ENCODE measurements at regions not wholly inside any gene's neighbourhood (a gene's known extent, or its start where the extent isn't known, plus 50 kb on each side); places are given as distances from the start of the nearest gene placed in this dataset.

DNA sequence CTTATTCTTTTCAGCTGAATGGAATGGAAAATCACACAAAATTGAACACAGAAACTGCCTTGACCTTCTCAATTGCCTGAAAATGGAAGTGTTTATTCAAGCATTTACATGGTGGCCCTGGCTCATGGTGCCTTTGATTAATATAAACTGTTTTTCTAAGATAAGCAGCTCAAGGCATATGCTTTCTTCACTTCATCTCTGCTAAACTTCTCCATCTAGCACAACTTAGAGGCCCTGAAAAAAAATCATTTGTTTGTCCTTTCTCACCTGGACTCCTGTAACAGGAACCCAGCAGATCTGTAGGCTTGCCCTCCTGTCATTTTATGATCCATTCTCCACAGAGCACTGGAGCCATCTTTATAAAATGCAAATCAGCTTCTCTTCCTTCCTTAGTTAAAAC is 117.5 kb upstream of the KRR1 start:
- TF ChIP-seq, protein P1, sequence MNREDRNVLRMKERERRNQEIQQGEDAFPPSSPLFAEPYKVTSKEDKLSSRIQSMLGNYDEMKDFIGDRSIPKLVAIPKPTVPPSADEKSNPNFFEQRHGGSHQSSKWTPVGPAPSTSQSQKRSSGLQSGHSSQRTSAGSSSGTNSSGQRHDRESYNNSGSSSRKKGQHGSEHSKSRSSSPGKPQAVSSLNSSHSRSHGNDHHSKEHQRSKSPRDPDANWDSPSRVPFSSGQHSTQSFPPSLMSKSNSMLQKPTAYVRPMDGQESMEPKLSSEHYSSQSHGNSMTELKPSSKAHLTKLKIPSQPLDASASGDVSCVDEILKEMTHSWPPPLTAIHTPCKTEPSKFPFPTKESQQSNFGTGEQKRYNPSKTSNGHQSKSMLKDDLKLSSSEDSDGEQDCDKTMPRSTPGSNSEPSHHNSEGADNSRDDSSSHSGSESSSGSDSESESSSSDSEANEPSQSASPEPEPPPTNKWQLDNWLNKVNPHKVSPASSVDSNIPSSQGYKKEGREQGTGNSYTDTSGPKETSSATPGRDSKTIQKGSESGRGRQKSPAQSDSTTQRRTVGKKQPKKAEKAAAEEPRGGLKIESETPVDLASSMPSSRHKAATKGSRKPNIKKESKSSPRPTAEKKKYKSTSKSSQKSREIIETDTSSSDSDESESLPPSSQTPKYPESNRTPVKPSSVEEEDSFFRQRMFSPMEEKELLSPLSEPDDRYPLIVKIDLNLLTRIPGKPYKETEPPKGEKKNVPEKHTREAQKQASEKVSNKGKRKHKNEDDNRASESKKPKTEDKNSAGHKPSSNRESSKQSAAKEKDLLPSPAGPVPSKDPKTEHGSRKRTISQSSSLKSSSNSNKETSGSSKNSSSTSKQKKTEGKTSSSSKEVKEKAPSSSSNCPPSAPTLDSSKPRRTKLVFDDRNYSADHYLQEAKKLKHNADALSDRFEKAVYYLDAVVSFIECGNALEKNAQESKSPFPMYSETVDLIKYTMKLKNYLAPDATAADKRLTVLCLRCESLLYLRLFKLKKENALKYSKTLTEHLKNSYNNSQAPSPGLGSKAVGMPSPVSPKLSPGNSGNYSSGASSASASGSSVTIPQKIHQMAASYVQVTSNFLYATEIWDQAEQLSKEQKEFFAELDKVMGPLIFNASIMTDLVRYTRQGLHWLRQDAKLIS (CRISPR knock-in tag; IDR thresholded peaks at IDR 0.05; ENCODE audit: borderline replicate concordance), result no peak
- TF ChIP-seq TCF7 (CRISPR knock-in tag; IDR thresholded peaks at IDR 0.05; ENCODE audit: low read depth) (no peak), IRF2 (CRISPR knock-in tag; IDR thresholded peaks at IDR 0.05; ENCODE audit: borderline replicate concordance, low read depth) (no peak), MXD4 (CRISPR knock-in tag; IDR thresholded peaks at IDR 0.05; ENCODE audit: borderline replicate concordance) (no peak), ZNF423 (CRISPR knock-in tag; IDR thresholded peaks at IDR 0.05) (no peak), NFATC4 (CRISPR knock-in tag; IDR thresholded peaks at IDR 0.05) (no peak), TEAD4 (CRISPR knock-in tag; IDR thresholded peaks at IDR 0.05) (no peak), NR2C2 (CRISPR knock-in tag; IDR thresholded peaks at IDR 0.05) (no peak), ATF1 (CRISPR knock-in tag; IDR thresholded peaks at IDR 0.05) (no peak), NR3C1 (CRISPR knock-in tag; conservative IDR thresholded peaks at IDR 0.05; ENCODE audit: low read depth) (no peak), PRRX2 (CRISPR knock-in tag; IDR thresholded peaks at IDR 0.05) (no peak), NR1H2 (CRISPR knock-in tag; IDR thresholded peaks at IDR 0.05) (no peak), HMGA2 (CRISPR knock-in tag; IDR thresholded peaks at IDR 0.05) (no peak), ZNF219 (CRISPR knock-in tag; IDR thresholded peaks at IDR 0.05; ENCODE audit: borderline replicate concordance) (no peak), ZNF263 (CRISPR knock-in tag; IDR thresholded peaks at IDR 0.05; ENCODE audit: low read depth) (no peak), GABPB1 (CRISPR knock-in tag; IDR thresholded peaks at IDR 0.05) (no peak)
- TF ChIP-seq, protein P2, sequence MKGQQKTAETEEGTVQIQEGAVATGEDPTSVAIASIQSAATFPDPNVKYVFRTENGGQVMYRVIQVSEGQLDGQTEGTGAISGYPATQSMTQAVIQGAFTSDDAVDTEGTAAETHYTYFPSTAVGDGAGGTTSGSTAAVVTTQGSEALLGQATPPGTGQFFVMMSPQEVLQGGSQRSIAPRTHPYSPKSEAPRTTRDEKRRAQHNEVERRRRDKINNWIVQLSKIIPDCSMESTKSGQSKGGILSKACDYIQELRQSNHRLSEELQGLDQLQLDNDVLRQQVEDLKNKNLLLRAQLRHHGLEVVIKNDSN (CRISPR knock-in tag; IDR thresholded peaks at IDR 0.05), result no peak
- TF ChIP-seq, protein P3, sequence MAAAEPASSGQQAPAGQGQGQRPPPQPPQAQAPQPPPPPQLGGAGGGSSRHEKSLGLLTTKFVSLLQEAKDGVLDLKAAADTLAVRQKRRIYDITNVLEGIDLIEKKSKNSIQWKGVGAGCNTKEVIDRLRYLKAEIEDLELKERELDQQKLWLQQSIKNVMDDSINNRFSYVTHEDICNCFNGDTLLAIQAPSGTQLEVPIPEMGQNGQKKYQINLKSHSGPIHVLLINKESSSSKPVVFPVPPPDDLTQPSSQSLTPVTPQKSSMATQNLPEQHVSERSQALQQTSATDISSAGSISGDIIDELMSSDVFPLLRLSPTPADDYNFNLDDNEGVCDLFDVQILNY (CRISPR knock-in tag; IDR thresholded peaks at IDR 0.05), result no peak
- POLR2A ChIA-PET, result no interaction called here
- peaks cover 36% of the 10 kb centered on the region for H3K4me1 Mint-ChIP-seq
- no peak overlapping the region for H3K27ac Mint-ChIP-seq
- peaks cover 12% of the 10 kb centered on the region for H3K9me3 Mint-ChIP-seq
- CTCF ChIA-PET, result interaction anchor here (0.6 kb wide), 1 partner anchor 174 kb away, joined by 3 read pairs; no protein-coding TSS in a partner anchor
- H3K4me3 Mint-ChIP-seq, result no peak overlapping the region
- no peaks in the 10 kb centered on the region for H3K27me3 Mint-ChIP-seq (ENCODE audit: low read depth)
- no peak for ATAC-seq
- DNase-seq (ENCODE audit: low spot score), result no peak
- H3K36me3 Mint-ChIP-seq, result peaks cover 8% of the 10 kb centered on the region

DNA sequence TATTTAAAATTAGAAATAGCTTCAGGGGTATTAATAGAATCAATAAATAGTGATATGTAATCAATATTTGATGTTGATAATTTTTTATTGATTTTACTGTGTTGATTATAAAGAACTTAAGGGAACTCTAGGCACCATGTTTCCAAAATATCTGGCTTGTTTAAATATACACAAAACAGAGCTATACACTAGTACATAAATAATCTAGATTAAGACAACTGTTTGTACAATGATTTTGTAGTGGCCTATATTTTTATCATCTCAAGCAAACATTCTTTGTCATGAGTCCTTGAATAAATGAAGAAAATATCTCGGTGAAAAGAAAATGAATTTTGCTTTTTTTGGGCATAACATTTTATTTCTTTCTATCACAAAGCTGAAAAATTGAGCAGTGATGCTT is 117.1 kb upstream of the KRR1 start:
- Mint-ChIP-seq H3K9me3 (peaks cover 12% of the 10 kb centered on the region), H3K27me3 (ENCODE audit: low read depth) (no peaks in the 10 kb centered on the region), H3K36me3 (peaks cover 8% of the 10 kb centered on the region), H3K27ac (no peak overlapping the region), H3K4me3 (no peak overlapping the region), H3K4me1 (peaks cover 36% of the 10 kb centered on the region)
- ATAC-seq (no peak), DNase-seq (ENCODE audit: low spot score) (no peak)
- POLR2A ChIA-PET, result no interaction called here
- CTCF ChIA-PET, result interaction anchor here (0.6 kb wide), 1 partner anchor 174 kb away, joined by 3 read pairs; no protein-coding TSS in a partner anchor
- TF ChIP-seq TP53 (CRISPR knock-in tag; IDR thresholded peaks at IDR 0.05), result no peak
- TF ChIP-seq, protein P4, sequence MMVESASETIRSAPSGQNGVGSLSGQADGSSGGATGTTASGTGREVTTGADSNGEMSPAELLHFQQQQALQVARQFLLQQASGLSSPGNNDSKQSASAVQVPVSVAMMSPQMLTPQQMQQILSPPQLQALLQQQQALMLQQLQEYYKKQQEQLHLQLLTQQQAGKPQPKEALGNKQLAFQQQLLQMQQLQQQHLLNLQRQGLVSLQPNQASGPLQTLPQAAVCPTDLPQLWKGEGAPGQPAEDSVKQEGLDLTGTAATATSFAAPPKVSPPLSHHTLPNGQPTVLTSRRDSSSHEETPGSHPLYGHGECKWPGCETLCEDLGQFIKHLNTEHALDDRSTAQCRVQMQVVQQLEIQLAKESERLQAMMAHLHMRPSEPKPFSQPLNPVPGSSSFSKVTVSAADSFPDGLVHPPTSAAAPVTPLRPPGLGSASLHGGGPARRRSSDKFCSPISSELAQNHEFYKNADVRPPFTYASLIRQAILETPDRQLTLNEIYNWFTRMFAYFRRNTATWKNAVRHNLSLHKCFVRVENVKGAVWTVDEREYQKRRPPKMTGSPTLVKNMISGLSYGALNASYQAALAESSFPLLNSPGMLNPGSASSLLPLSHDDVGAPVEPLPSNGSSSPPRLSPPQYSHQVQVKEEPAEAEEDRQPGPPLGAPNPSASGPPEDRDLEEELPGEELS (CRISPR knock-in tag; IDR thresholded peaks at IDR 0.05), result no peak
- TF ChIP-seq, protein P5, sequence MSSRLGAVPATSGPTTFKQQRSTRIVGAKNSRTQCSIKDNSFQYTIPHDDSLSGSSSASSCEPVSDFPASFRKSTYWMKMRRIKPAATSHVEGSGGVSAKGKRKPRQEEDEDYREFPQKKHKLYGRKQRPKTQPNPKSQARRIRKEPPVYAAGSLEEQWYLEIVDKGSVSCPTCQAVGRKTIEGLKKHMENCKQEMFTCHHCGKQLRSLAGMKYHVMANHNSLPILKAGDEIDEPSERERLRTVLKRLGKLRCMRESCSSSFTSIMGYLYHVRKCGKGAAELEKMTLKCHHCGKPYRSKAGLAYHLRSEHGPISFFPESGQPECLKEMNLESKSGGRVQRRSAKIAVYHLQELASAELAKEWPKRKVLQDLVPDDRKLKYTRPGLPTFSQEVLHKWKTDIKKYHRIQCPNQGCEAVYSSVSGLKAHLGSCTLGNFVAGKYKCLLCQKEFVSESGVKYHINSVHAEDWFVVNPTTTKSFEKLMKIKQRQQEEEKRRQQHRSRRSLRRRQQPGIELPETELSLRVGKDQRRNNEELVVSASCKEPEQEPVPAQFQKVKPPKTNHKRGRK (CRISPR knock-in tag; IDR thresholded peaks at IDR 0.05; ENCODE audit: borderline replicate concordance), result no peak

Data from WTC11 (cell line).